ENCODE measurements at regions not wholly inside any gene's neighbourhood (a gene's known extent, or its start where the extent isn't known, plus 50 kb on each side); places are given as distances from the start of the nearest gene placed in this dataset.

DNA sequence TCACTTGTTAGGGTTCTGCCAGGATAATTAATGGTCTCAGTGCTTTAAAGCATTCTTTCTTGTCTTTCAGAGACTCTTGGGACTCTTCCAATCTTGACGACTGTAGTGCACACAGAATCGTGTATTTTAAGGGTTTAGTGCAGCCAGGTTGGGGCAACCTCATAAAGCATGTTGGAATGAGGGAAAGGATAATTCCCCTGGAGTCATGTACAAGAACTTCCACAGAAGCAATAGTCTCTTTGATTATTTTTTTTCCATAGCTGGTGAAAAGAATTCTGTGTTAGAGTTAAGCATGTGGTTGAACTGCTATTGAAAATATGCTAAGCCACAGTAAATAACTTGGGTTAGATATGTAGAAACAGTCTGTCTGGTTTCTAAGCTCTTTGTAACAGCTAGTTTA, 246.8 kb upstream of the DAAM1 start:
- H3K4me2 ChIP-seq (ENCODE audit: control insufficient read depth, insufficient read depth): no peak overlapping the region
- no peaks in the 10 kb centered on the region for H3K27me3 ChIP-seq (replicated peaks in 1 of 2; ENCODE audit: control insufficient read depth in 2 of 2, insufficient read depth in 2 of 2, low read length in 1 of 2)
- no peaks in the 10 kb centered on the region for H3K36me3 ChIP-seq (ENCODE audit: control insufficient read depth in 2 of 2, insufficient read depth in 2 of 2, low read length in 1 of 2)
- ChIA-PET RAD21 (ENCODE audit: unreplicated experiment) (interaction anchor here (0.8 to 2.3 kb wide), 3 partner anchors 14 to 190 kb away, joined by 3 to 9 read pairs (median 5); no protein-coding TSS in a partner anchor), SMC1A (ENCODE audit: uncharacterized antibody, unreplicated experiment) (interaction anchor here (0.7 to 2.4 kb wide), 13 partner anchors 9 to 278 kb away, joined by 3 to 13 read pairs (median 4); no protein-coding TSS in a partner anchor), POLR2A (interaction anchor here (1.5 kb wide), 2 partner anchors 9 to 31 kb away, joined by 4 read pairs; no protein-coding TSS in a partner anchor), CTCF (interaction anchor here (0.6 to 1.0 kb wide), 4 partner anchors 10 to 235 kb away, joined by 3 read pairs; no protein-coding TSS in a partner anchor)
- H3K27ac ChIP-seq (ENCODE audit: control insufficient read depth, insufficient read depth): no peak overlapping the region
- H3K79me2 ChIP-seq (ENCODE audit: control insufficient read depth, insufficient read depth, low read length): no peaks in the 10 kb centered on the region
- no peak overlapping the region for H2AFZ ChIP-seq (ENCODE audit: control insufficient read depth, low read depth, low read length)
- no peaks in the 10 kb centered on the region; the same call in 1 of the 2 replicates for H3K4me1 ChIP-seq (ENCODE audit: control insufficient read depth, insufficient read depth, low read length)
- in situ Hi-C loops (cut with MboI) (no loop called here), intact Hi-C loops (cut with micrococcal nuclease; ENCODE audit: unreplicated experiment) (no loop called here)
- DNase-seq (ENCODE audit: low read depth, low spot score) (no peak), ATAC-seq (no peak), FAIRE-seq (no peak)
- H3K4me3 ChIP-seq: no peak overlapping the region
- H4K20me1 ChIP-seq (ENCODE audit: control insufficient read depth, insufficient read depth): no peaks in the 10 kb centered on the region
- no TSS peak for BruUV-seq (replicated peaks)
- TF ChIP-seq, protein P1, sequence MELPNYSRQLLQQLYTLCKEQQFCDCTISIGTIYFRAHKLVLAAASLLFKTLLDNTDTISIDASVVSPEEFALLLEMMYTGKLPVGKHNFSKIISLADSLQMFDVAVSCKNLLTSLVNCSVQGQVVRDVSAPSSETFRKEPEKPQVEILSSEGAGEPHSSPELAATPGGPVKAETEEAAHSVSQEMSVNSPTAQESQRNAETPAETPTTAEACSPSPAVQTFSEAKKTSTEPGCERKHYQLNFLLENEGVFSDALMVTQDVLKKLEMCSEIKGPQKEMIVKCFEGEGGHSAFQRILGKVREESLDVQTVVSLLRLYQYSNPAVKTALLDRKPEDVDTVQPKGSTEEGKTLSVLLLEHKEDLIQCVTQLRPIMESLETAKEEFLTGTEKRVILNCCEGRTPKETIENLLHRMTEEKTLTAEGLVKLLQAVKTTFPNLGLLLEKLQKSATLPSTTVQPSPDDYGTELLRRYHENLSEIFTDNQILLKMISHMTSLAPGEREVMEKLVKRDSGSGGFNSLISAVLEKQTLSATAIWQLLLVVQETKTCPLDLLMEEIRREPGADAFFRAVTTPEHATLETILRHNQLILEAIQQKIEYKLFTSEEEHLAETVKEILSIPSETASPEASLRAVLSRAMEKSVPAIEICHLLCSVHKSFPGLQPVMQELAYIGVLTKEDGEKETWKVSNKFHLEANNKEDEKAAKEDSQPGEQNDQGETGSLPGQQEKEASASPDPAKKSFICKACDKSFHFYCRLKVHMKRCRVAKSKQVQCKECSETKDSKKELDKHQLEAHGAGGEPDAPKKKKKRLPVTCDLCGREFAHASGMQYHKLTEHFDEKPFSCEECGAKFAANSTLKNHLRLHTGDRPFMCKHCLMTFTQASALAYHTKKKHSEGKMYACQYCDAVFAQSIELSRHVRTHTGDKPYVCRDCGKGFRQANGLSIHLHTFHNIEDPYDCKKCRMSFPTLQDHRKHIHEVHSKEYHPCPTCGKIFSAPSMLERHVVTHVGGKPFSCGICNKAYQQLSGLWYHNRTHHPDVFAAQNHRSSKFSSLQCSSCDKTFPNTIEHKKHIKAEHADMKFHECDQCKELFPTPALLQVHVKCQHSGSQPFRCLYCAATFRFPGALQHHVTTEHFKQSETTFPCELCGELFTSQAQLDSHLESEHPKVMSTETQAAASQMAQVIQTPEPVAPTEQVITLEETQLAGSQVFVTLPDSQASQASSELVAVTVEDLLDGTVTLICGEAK (IDR thresholded peaks at IDR 0.05; ENCODE audit: borderline replicate concordance): no peak
- TF ChIP-seq ZSCAN29 (IDR thresholded peaks at IDR 0.05): no peak
- TF ChIP-seq CBX3 (IDR thresholded peaks at IDR 0.05; ENCODE audit: borderline replicate concordance, low read depth): no peak
- TF ChIP-seq SP1 (IDR thresholded peaks at IDR 0.05; ENCODE audit: low read depth, low read length): no peak
- TF ChIP-seq, protein P2, sequence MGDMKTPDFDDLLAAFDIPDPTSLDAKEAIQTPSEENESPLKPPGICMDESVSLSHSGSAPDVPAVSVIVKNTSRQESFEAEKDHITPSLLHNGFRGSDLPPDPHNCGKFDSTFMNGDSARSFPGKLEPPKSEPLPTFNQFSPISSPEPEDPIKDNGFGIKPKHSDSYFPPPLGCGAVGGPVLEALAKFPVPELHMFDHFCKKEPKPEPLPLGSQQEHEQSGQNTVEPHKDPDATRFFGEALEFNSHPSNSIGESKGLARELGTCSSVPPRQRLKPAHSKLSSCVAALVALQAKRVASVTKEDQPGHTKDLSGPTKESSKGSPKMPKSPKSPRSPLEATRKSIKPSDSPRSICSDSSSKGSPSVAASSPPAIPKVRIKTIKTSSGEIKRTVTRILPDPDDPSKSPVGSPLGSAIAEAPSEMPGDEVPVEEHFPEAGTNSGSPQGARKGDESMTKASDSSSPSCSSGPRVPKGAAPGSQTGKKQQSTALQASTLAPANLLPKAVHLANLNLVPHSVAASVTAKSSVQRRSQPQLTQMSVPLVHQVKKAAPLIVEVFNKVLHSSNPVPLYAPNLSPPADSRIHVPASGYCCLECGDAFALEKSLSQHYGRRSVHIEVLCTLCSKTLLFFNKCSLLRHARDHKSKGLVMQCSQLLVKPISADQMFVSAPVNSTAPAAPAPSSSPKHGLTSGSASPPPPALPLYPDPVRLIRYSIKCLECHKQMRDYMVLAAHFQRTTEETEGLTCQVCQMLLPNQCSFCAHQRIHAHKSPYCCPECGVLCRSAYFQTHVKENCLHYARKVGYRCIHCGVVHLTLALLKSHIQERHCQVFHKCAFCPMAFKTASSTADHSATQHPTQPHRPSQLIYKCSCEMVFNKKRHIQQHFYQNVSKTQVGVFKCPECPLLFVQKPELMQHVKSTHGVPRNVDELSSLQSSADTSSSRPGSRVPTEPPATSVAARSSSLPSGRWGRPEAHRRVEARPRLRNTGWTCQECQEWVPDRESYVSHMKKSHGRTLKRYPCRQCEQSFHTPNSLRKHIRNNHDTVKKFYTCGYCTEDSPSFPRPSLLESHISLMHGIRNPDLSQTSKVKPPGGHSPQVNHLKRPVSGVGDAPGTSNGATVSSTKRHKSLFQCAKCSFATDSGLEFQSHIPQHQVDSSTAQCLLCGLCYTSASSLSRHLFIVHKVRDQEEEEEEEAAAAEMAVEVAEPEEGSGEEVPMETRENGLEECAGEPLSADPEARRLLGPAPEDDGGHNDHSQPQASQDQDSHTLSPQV (IDR thresholded peaks at IDR 0.05): no peak
- TF ChIP-seq POLR2AphosphoS2 (IDR thresholded peaks at IDR 0.05; ENCODE audit: low read depth, low read length): no peak
- TF ChIP-seq LARP7 (IDR thresholded peaks at IDR 0.05): no peak
- no peak for TF ChIP-seq MTA3 (IDR thresholded peaks at IDR 0.05; ENCODE audit: borderline replicate concordance, low read length)
- TF ChIP-seq RUNX3 (IDR thresholded peaks at IDR 0.05; ENCODE audit: low read length): no peak
- TF ChIP-seq, protein P3, sequence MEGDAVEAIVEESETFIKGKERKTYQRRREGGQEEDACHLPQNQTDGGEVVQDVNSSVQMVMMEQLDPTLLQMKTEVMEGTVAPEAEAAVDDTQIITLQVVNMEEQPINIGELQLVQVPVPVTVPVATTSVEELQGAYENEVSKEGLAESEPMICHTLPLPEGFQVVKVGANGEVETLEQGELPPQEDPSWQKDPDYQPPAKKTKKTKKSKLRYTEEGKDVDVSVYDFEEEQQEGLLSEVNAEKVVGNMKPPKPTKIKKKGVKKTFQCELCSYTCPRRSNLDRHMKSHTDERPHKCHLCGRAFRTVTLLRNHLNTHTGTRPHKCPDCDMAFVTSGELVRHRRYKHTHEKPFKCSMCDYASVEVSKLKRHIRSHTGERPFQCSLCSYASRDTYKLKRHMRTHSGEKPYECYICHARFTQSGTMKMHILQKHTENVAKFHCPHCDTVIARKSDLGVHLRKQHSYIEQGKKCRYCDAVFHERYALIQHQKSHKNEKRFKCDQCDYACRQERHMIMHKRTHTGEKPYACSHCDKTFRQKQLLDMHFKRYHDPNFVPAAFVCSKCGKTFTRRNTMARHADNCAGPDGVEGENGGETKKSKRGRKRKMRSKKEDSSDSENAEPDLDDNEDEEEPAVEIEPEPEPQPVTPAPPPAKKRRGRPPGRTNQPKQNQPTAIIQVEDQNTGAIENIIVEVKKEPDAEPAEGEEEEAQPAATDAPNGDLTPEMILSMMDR (IDR thresholded peaks at IDR 0.05 in 2 of 3, conservative IDR thresholded peaks at IDR 0.05 in 1 of 3; ENCODE audit: control insufficient read depth in 2 of 3, extremely low read depth in 1 of 3, insufficient read depth in 1 of 3, low read depth in 3 of 3, low read length in 3 of 3): no peak
- no peak for TF ChIP-seq BCL11A (IDR thresholded peaks at IDR 0.05; ENCODE audit: low read depth, low read length)
- TF ChIP-seq RELA (IDR thresholded peaks at IDR 0.05; ENCODE audit: borderline replicate concordance, partially characterized antibody): no peak
- TF ChIP-seq IKZF1 (conservative IDR thresholded peaks at IDR 0.05): no peak
- WGBS (ENCODE audit: insufficient coverage, insufficient replicate concordance, low lambda C conversion rate, missing lambda C conversion rate): 3% methylated on average over 2 of the region's 2 CpGs
- no peak overlapping the region for H3K9ac ChIP-seq (ENCODE audit: control insufficient read depth, insufficient read depth, low read length)
- no peaks in the 10 kb centered on the region; the same call in 2 of the 3 replicates for H3K9me3 ChIP-seq (replicated peaks; ENCODE audit: control insufficient read depth, insufficient read depth, low read length)

All from GM12878 (cell line).